NCI-H128 (cell line): ENCODE measurements at regions not wholly inside any gene's neighbourhood (a gene's known extent, or its start where the extent isn't known, plus 50 kb on each side); places are given as distances from the start of the nearest gene placed in this dataset.
"Not testable (repeated sequence)": the region's sequence is repeated elsewhere in the genome, so short reads cannot be mapped to it uniquely, and the experiment has no call there.

ENCODE experiments used
- DNase-seq: peaks from one replicate; lab custom pipeline; 2025; ENCODE audit not compliant: unreplicated experiment; lab: John Stamatoyannopoulos, UW

- no peak for DNase-seq
These were observed 536.9 kb downstream of the XYLT1 start for GRCh38 chr16:16933861-16934260.

GRCh38 chr16:16934660-16935059 is 536.1 kb downstream of the XYLT1 start:
- no peak for DNase-seq

GRCh38 chr16:16935909-16936308 is 534.9 kb downstream of the XYLT1 start:
- not testable (repeated sequence) for DNase-seq

GRCh38 chr16:16937576-16937975 is 533.2 kb downstream of the XYLT1 start:
- no peak for DNase-seq

GRCh38 chr16:16938009-16938408 is 532.8 kb downstream of the XYLT1 start:
- DNase-seq = no peak

- no peak for DNase-seq
These were observed 531.8 kb downstream of the XYLT1 start for GRCh38 chr16:16938980-16939379.

GRCh38 chr16:16940351-16940750 is 530.4 kb downstream of the XYLT1 start:
- no peak for DNase-seq

GRCh38 chr16:16942849-16943248 is 527.9 kb downstream of the XYLT1 start:
- not testable (repeated sequence) for DNase-seq

GRCh38 chr16:16945207-16945606 is 525.6 kb downstream of the XYLT1 start:
- no peak for DNase-seq

- DNase-seq = no peak
These were observed 514.4 kb downstream of the XYLT1 start for GRCh38 chr16:16956376-16956775.

GRCh38 chr16:16960785-16961184 is 510.0 kb downstream of the XYLT1 start:
- DNase-seq = no peak

- DNase-seq = no peak
These were observed 504.3 kb downstream of the XYLT1 start for GRCh38 chr16:16966439-16966838.

- no peak for DNase-seq
These were observed 499.7 kb downstream of the XYLT1 start for GRCh38 chr16:16971042-16971441.

GRCh38 chr16:16972831-16973230 is 497.9 kb downstream of the XYLT1 start:
- no peak for DNase-seq

- DNase-seq = no peak
These were observed 496.8 kb downstream of the XYLT1 start for GRCh38 chr16:16973707-16974591.

GRCh38 chr16:16982614-16983013 is 488.1 kb downstream of the XYLT1 start:
- DNase-seq = no peak

- DNase-seq = no peak
These were observed 487.2 kb downstream of the XYLT1 start for GRCh38 chr16:16983582-16983981.

- DNase-seq = not testable (repeated sequence)
These were observed 486.7 kb downstream of the XYLT1 start for GRCh38 chr16:16984091-16984490.

GRCh38 chr16:16985707-16986106 is 485.1 kb downstream of the XYLT1 start:
- DNase-seq = no peak

GRCh38 chr16:16988963-16989362 is 481.8 kb downstream of the XYLT1 start:
- DNase-seq = no peak

- DNase-seq = no peak
These were observed 481.4 kb downstream of the XYLT1 start for GRCh38 chr16:16989368-16989767.

GRCh38 chr16:16991711-16992110 is 479.0 kb downstream of the XYLT1 start:
- no peak for DNase-seq
